GM12878 (cell line): ENCODE measurements at regions not wholly inside any gene's neighbourhood (a gene's known extent, or its start where the extent isn't known, plus 50 kb on each side); places are given as distances from the start of the nearest gene placed in this dataset.

Experiments used
- ATAC-seq: fragments of 200-7000 bp; cut with Tn5 transposase; 3 replicates; pipeline ENCODE4 v1.9.1; 2020; ENCODE audit warnings: mild to moderate bottlenecking, moderate library complexity
- BruUV-seq: library from RNA; stranded (reverse); fragments of 400-500 nt; replicated peaks from 2 replicates; lab custom pipeline; 2021; lab: Mats Ljungman, UMichigan
- CTCF ChIA-PET: fragments of 300-600 bp; sonication (Branson Sonifier 250); formaldehyde crosslinking; extraction: SDS; loops from one replicate; lab custom pipeline; 2021; ENCODE audit warnings: inconsistent platforms; lab: Yijun Ruan, JAX
- POLR2A ChIA-PET: fragments of 350-600 bp; formaldehyde crosslinking; extraction: SDS; loops from one replicate; lab custom pipeline; 2021; ENCODE audit warnings: inconsistent platforms; lab: Charles Lee
- RAD21 ChIA-PET: fragments of 300-600 bp; sonication (Branson Sonifier 250); formaldehyde crosslinking; loops from one replicate; lab custom pipeline; 2023; ENCODE audit warnings: antibody characterized with exemption; ENCODE audit not compliant: unreplicated experiment; lab: Charles Lee
- SMC1A ChIA-PET: fragments of 300-600 bp; sonication (Branson Sonifier 250); formaldehyde crosslinking; loops from one replicate; lab custom pipeline; 2023; ENCODE audit not compliant: unreplicated experiment, uncharacterized antibody; lab: Charles Lee
- DNase-seq: peaks from one replicate; pipeline ENCODE4 v3.0.0-alpha.2; 2011; ENCODE audit warnings: low read depth, low spot score
- FAIRE-seq: peaks from 3 replicates; lab custom pipeline; 2011; peaks lifted over from hg19 to GRCh38; lab: Jason Lieb, UNC
- H2AFZ ChIP-seq: 2 replicates; pipeline ENCODE4 v1.6.0; 2011; ENCODE audit warnings: low read depth, low read length, control low read depth; ENCODE audit not compliant: control insufficient read depth
- H3K27ac ChIP-seq: 2 replicates; pipeline ENCODE4 v1.5.1; 2011; ENCODE audit warnings: control low read depth; ENCODE audit not compliant: control insufficient read depth, insufficient read depth
- H3K27me3 ChIP-seq, 2 experiments: replicated peaks in 1 of 2; 2 replicates each; pipeline versions ENCODE4 v1.6.0 to v1.6.1; 2011; ENCODE audit warnings: low read length in 1 of 2; ENCODE audit not compliant: control insufficient read depth in 2 of 2, insufficient read depth in 2 of 2
- H3K36me3 ChIP-seq, 2 experiments: 2 replicates each; pipeline ENCODE4 v1.5.1; 2011; ENCODE audit warnings: low read length in 1 of 2; ENCODE audit not compliant: control insufficient read depth in 2 of 2, insufficient read depth in 2 of 2
- H3K4me1 ChIP-seq: 2 replicates; pipeline ENCODE4 v1.6.1; 2011; ENCODE audit warnings: mild to moderate bottlenecking, low read length, moderate library complexity, mixed read lengths; ENCODE audit not compliant: control insufficient read depth, insufficient read depth
- H3K4me2 ChIP-seq: 2 replicates; pipeline ENCODE4 v1.6.0; 2011; ENCODE audit warnings: control low read depth; ENCODE audit not compliant: control insufficient read depth, insufficient read depth
- H3K4me3 ChIP-seq: fragments of 200-600 bp; sonication (generic); 2 replicates; pipeline ENCODE4 v1.5.1; 2016
- H3K79me2 ChIP-seq: 2 replicates; pipeline ENCODE4 v1.6.0; 2011; ENCODE audit warnings: low read length; ENCODE audit not compliant: control insufficient read depth, insufficient read depth
- H3K9ac ChIP-seq: 2 replicates; pipeline ENCODE4 v1.8.0; 2011; ENCODE audit warnings: low read length, control low read depth, mixed read lengths; ENCODE audit not compliant: control insufficient read depth, insufficient read depth
- H3K9me3 ChIP-seq: replicated peaks from 3 replicates; pipeline ENCODE4 v1.5.1; 2011; ENCODE audit warnings: mild to moderate bottlenecking, low read length; ENCODE audit not compliant: control insufficient read depth, insufficient read depth
- H4K20me1 ChIP-seq: 2 replicates; pipeline ENCODE4 v1.6.0; 2011; ENCODE audit not compliant: control insufficient read depth, insufficient read depth
- CBX3 ChIP-seq: fragments of 200-600 bp; sonication (generic); IDR thresholded peaks from 2 replicates; pipeline ENCODE4 v1.6.1; 2016; ENCODE audit warnings: low read depth, borderline replicate concordance
- CHD1 ChIP-seq: IDR thresholded peaks from 2 replicates; pipeline ENCODE4 v1.6.1; 2012; ENCODE audit warnings: low read depth, low read length, improper control_type of control experiment
- GABPA ChIP-seq: IDR thresholded peaks from 2 replicates; pipeline ENCODE4 v1.6.1; 2014; ENCODE audit warnings: antibody characterized with exemption, low read depth, mild to moderate bottlenecking, inconsistent platforms
- IKZF2 ChIP-seq, 2 experiments: fragments of 450-650 bp; IDR thresholded peaks; 2 replicates each; pipeline ENCODE4 v1.6.1; 2017; ENCODE audit warnings: mild to moderate bottlenecking in 2 of 2, moderate library complexity in 2 of 2
- PML ChIP-seq: IDR thresholded peaks from 2 replicates; pipeline ENCODE4 v1.6.1; 2012; ENCODE audit warnings: low read length, inconsistent platforms
- SIN3A ChIP-seq: IDR thresholded peaks from 2 replicates; pipeline ENCODE4 v1.6.1; 2012; ENCODE audit warnings: low read depth, low read length, improper control_type of control experiment
- WGBS: methylation state at CpG from one replicate; pipeline ENCODE4 v1.1.6; 2016; ENCODE audit warnings: low lambda C conversion rate; ENCODE audit not compliant: insufficient replicate concordance, insufficient coverage; ENCODE audit errors: missing lambda C conversion rate; 5-methylcytosine and 5-hydroxymethylcytosine counted together
- in situ Hi-C: fragments of 300-500 bp; cut with MboI; formaldehyde crosslinking; loops from 9 replicates; pipeline ENCODE4 v1.14.3; 2018; ENCODE audit warnings: mixed read lengths
- intact Hi-C: fragments of 100-400 bp; cut with micrococcal nuclease; formaldehyde crosslinking; loops from one replicate; pipeline ENCODE4 v1.14.2; 2022; ENCODE audit not compliant: unreplicated experiment
- TF ChIP-seq, protein P1 (sequence below): fragments of 450-650 bp; formaldehyde crosslinking; IDR thresholded peaks from 2 replicates; pipeline ENCODE4 v1.5.0; 2022; ENCODE audit warnings: mild to moderate bottlenecking, missing genetic modification characterization
- TF ChIP-seq, protein P2 (sequence below): fragments of 450-650 bp; IDR thresholded peaks from 2 replicates; pipeline ENCODE4 v1.6.1; 2014; ENCODE audit warnings: mild to moderate bottlenecking
- TF ChIP-seq, protein P3 (sequence below): fragments of 150-350 bp; IDR thresholded peaks from 2 replicates; pipeline ENCODE4 v1.6.1; 2016; ENCODE audit warnings: low read depth, low read length

DNA sequence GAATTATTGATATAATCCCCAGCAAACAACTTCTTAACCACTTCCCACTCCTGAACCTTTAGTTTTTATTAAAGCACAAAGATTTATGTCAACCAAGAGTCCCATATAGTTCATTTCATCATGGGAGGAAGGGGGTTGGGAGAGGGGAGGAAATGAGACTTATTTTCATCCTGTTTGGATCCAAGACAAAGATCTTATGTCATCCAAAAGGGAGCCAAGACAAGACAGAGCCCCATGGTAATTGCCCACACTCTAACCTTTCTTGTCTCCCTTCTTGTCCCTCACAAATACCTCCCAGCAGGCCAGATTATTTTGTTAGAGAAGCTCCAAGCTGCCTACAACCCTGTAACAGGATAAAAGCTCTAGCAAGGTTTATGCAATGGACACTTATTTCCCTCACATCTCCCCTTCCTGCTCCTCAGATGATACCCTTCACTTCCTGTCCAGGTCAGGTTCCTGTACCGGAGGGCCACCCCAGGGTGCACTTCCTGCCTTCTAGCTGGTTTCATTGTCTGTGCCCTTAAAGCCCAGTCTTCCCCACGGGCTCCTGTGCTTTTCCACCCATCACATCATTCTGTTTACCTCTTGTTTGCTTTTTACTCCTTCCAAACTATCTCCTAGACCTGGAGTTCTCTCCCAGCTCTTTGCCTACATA lies 123.7 kb upstream of the MDM1 start:
- intact Hi-C loops = no loop called here
- FAIRE-seq (no peak), DNase-seq (no peak), ATAC-seq (no peak)
- H3K27me3 ChIP-seq = no peaks in the 10 kb centered on the region
- no peaks in the 10 kb centered on the region for H4K20me1 ChIP-seq
- H3K4me1 ChIP-seq = peaks cover 28% of the 10 kb centered on the region
- in situ Hi-C loops = no loop called here
- no peak for TF ChIP-seq CHD1
- TF ChIP-seq, protein P1, sequence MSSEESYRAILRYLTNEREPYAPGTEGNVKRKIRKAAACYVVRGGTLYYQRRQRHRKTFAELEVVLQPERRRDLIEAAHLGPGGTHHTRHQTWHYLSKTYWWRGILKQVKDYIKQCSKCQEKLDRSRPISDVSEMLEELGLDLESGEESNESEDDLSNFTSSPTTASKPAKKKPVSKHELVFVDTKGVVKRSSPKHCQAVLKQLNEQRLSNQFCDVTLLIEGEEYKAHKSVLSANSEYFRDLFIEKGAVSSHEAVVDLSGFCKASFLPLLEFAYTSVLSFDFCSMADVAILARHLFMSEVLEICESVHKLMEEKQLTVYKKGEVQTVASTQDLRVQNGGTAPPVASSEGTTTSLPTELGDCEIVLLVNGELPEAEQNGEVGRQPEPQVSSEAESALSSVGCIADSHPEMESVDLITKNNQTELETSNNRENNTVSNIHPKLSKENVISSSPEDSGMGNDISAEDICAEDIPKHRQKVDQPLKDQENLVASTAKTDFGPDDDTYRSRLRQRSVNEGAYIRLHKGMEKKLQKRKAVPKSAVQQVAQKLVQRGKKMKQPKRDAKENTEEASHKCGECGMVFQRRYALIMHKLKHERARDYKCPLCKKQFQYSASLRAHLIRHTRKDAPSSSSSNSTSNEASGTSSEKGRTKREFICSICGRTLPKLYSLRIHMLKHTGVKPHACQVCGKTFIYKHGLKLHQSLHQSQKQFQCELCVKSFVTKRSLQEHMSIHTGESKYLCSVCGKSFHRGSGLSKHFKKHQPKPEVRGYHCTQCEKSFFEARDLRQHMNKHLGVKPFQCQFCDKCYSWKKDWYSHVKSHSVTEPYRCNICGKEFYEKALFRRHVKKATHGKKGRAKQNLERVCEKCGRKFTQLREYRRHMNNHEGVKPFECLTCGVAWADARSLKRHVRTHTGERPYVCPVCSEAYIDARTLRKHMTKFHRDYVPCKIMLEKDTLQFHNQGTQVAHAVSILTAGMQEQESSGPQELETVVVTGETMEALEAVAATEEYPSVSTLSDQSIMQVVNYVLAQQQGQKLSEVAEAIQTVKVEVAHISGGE (CRISPR knock-in tag) = 0 out of 2 replicates have a peak, but pooled peaks have one; percentile 17
- no peak for TF ChIP-seq IKZF2 (IDR thresholded peaks at IDR 0.05)
- TF ChIP-seq, protein P2, sequence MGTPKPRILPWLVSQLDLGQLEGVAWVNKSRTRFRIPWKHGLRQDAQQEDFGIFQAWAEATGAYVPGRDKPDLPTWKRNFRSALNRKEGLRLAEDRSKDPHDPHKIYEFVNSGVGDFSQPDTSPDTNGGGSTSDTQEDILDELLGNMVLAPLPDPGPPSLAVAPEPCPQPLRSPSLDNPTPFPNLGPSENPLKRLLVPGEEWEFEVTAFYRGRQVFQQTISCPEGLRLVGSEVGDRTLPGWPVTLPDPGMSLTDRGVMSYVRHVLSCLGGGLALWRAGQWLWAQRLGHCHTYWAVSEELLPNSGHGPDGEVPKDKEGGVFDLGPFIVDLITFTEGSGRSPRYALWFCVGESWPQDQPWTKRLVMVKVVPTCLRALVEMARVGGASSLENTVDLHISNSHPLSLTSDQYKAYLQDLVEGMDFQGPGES = no peak
- TF ChIP-seq CBX3 = no peak
- TF ChIP-seq, protein P3, sequence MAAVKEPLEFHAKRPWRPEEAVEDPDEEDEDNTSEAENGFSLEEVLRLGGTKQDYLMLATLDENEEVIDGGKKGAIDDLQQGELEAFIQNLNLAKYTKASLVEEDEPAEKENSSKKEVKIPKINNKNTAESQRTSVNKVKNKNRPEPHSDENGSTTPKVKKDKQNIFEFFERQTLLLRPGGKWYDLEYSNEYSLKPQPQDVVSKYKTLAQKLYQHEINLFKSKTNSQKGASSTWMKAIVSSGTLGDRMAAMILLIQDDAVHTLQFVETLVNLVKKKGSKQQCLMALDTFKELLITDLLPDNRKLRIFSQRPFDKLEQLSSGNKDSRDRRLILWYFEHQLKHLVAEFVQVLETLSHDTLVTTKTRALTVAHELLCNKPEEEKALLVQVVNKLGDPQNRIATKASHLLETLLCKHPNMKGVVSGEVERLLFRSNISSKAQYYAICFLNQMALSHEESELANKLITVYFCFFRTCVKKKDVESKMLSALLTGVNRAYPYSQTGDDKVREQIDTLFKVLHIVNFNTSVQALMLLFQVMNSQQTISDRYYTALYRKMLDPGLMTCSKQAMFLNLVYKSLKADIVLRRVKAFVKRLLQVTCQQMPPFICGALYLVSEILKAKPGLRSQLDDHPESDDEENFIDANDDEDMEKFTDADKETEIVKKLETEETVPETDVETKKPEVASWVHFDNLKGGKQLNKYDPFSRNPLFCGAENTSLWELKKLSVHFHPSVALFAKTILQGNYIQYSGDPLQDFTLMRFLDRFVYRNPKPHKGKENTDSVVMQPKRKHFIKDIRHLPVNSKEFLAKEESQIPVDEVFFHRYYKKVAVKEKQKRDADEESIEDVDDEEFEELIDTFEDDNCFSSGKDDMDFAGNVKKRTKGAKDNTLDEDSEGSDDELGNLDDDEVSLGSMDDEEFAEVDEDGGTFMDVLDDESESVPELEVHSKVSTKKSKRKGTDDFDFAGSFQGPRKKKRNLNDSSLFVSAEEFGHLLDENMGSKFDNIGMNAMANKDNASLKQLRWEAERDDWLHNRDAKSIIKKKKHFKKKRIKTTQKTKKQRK = no peak
- TF ChIP-seq GABPA = peak; percentile 73
- no peak for TF ChIP-seq SIN3A
- TF ChIP-seq PML = no peak
- ChIA-PET CTCF (interaction anchor here (1.1 to 1.2 kb wide), 3 partner anchors 10 to 107 kb away, joined by 3 to 4 read pairs (median 3); no protein-coding TSS in a partner anchor), POLR2A (interaction anchor here (0.9 to 2.5 kb wide), 3 partner anchors 9 to 27 kb away, joined by 3 to 9 read pairs (median 5); no protein-coding TSS in a partner anchor), RAD21 (interaction anchor here (0.8 to 8.7 kb wide), 3 partner anchors 13 to 38 kb away, joined by 3 to 93 read pairs (median 3); no protein-coding TSS in a partner anchor), SMC1A (interaction anchor here (0.6 to 2.5 kb wide), 11 partner anchors 10 to 356 kb away, joined by 3 to 16 read pairs (median 4); no protein-coding TSS in a partner anchor)
- no peak overlapping the region for H3K9ac ChIP-seq
- WGBS = 4% methylated on average over 2 of the region's 2 CpGs
- peak overlapping the region; percentile 44 for H3K4me2 ChIP-seq
- no peaks in the 10 kb centered on the region; the same call in 2 of the 3 replicates for H3K9me3 ChIP-seq
- H3K36me3 ChIP-seq = no peaks in the 10 kb centered on the region
- H3K79me2 ChIP-seq = no peaks in the 10 kb centered on the region
- peak overlapping the region; percentile 86 for H2AFZ ChIP-seq
- no peak overlapping the region for H3K4me3 ChIP-seq
- BruUV-seq = no TSS peak
- H3K27ac ChIP-seq = peak overlapping the region; percentile 66
